Fibroblast of mammary gland (primary cell): ENCODE measurements at regions not wholly inside any gene's neighbourhood (a gene's known extent, or its start where the extent isn't known, plus 50 kb on each side); places are given as distances from the start of the nearest gene placed in this dataset.
"Not testable (repeated sequence)": the region's sequence is repeated elsewhere in the genome, so short reads cannot be mapped to it uniquely, and the experiment has no call there.

Source experiments
- DNase-seq: peaks from one replicate; pipeline ENCODE4 v3.0.0-alpha.2; 2010; ENCODE audit warnings: low read depth
- H3K4me3 ChIP-seq: 2 replicates; pipeline ENCODE4 v1.5.1; 2011; ENCODE audit warnings: low read depth, mild to moderate bottlenecking, low read length, moderate library complexity; ENCODE audit not compliant: control insufficient read depth
- TF ChIP-seq, protein P1 (sequence below): conservative IDR thresholded peaks from 2 replicates; pipeline ENCODE4 v1.5.1; 2011; ENCODE audit warnings: low read depth, low read length, inconsistent platforms; ENCODE audit not compliant: control insufficient read depth, insufficient read depth

DNA sequence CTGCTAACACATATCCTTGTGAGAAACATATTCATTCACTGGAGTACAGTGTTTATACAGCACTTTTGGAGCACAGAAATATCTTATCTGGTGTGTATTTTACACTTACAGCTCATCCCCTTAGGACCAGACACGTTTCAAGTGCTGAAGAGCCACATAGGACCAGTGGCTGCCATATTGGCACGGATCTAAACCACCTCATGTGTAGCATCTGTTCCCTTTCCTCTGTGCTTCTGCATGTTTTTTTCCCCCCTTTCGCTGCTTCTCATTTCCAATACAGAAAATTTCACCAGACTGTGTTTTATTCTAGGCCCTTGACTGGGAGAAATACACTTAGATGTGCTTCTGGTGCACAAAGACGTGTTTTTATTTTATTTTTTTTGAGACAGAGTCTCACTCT lies 69.7 kb upstream of the RBMX start:
- DNase-seq, result no peak
- TF ChIP-seq, protein P1, sequence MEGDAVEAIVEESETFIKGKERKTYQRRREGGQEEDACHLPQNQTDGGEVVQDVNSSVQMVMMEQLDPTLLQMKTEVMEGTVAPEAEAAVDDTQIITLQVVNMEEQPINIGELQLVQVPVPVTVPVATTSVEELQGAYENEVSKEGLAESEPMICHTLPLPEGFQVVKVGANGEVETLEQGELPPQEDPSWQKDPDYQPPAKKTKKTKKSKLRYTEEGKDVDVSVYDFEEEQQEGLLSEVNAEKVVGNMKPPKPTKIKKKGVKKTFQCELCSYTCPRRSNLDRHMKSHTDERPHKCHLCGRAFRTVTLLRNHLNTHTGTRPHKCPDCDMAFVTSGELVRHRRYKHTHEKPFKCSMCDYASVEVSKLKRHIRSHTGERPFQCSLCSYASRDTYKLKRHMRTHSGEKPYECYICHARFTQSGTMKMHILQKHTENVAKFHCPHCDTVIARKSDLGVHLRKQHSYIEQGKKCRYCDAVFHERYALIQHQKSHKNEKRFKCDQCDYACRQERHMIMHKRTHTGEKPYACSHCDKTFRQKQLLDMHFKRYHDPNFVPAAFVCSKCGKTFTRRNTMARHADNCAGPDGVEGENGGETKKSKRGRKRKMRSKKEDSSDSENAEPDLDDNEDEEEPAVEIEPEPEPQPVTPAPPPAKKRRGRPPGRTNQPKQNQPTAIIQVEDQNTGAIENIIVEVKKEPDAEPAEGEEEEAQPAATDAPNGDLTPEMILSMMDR, result no peak
- H3K4me3 ChIP-seq, result no peak overlapping the region

DNA sequence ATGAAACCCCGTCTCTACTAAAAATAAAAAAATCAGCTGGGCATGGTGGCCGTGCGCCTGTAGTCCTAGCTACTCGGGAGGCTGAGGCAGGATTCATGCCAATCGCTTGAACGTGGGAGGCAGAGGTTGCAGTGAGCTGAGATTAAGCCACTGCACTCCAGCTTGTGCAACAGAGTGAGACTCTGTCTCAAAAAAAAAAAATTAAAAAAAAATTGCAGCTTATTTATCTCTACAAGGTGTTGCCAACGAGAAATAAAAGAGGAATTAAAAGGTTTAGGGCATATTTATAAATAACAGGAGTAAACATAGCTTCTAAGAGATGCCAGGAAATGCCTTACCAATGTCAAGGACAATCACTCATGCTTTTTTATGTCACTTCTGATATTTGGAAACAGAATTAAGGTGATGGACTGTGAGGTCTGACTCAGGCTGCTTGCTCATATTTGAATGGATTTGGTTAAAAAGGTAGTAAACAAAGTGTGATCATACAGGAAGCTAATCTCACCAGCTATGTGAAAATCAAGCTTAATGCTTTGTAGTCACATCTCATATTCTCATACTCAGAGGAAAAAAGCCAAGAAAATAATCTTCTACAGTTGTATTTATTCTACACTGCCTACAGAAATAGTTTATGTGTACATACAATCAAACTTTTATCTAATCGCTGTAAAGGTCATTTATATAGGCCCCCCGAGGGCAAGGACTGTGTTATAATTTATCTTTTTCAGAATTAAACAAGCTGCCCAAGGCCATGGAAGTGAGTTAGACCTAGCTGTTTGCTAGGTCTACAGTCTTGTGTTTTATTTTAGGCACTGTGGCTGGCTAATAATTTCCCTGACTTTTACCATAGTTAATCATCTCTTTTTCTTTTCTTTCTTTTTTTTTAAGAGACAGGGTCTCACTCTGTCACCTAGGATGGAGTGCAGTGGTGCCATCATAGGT lies 61.1 kb upstream of the RBMX start:
- TF ChIP-seq, protein P1, result no peak
- H3K4me3 ChIP-seq, result no peak overlapping the region
- DNase-seq, result no peak

DNA sequence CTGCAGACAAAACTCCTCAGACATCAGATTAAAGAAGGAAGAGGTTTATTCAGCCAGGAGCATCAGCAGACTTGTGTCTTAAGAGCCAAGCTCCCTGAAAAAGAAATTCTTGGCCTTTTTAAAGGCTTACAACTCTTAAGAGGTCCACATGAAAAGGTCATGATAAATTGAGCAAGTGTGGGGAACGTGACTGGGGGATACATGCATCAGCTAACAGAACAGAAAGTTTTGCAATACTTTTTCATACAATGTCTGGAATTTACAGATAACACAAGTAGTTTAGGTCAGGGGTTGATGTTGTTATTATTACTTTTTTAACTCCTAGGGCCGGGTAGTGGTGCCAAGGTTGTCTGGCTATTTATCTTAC lies 55.6 kb upstream of the RBMX start:
- H3K4me3 ChIP-seq, result no peak overlapping the region
- TF ChIP-seq, protein P1, result no peak
- no peak for DNase-seq

DNA sequence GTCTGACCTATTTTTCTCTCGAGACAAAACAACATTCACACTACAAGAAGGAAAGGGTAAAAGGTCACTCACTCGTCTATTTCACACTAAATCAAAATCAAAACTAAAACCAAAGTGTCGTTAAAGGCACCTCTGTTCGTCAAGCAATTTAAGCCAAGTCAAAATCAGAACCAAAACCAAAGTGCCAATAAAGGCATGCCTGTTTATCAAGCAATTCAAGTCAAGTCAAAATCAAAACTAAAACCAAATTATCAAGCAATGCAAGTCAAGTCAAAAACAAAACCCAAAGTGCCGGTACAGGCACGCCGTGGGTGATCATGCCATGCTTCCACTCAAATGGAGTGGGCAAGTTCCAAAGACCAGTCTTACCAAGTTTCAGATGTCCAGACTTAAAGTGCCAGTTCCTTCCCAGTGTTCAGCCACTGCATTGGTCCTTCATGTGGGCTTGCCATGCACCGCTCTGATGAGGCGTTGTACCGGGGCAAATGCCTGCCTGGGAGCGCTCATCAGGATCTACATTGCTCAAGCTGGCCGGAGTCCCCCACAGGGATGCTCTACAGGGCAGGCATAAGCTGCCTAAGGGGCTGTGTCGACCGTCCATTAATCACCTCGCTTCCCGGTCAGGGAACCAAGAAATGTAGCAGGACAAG lies 55.1 kb upstream of the RBMX start:
- not testable (repeated sequence) for H3K4me3 ChIP-seq, DNase-seq

DNA sequence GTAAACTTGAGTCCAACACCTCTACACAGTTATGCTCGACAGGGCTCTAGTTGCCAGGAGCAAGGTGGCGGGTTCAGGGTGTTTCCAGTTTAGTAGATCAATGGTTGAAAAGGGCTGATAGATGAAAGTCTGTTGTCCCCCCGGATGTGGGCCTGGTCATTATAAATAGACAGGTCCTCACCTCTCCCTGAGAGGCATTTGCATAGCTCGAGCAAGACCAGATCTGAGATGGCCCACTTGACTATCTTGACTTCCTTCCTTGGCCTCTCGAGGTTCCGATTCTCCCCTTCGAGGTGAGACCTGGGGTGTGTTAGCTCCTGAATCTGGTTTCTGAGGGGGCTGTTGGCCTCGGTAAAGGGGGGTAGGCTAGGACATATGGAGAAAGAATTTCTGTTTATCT lies 54.1 kb upstream of the RBMX start:
- H3K4me3 ChIP-seq, DNase-seq: not testable (repeated sequence)

DNA sequence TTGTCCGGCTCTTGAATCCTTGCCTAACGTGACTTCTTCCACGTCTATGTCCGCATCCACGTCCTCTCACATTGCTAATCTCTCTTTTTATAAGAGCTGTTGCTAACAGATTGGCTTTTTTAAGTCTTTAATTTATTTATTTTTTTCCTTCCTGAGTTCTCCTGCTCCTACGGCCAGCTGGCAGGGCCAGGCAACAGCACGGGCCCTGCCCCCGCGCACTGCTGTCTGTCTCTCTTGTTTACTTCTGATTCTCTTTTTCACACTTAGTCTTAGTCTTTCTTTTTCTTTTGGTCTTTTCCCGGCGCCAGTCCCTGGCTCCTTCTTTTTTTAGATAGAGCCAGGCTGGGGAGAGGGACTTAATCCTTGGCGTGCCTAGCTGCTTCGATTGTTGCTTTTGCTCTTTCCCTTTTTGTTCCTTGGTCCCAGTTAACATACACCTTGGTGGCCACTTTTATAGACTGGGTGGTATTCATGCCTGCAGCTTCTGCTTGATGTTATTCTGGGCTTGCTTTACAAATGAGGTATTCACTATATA lies 53.2 kb upstream of the RBMX start:
- TF ChIP-seq, protein P1, result no peak
- DNase-seq, result no peak
- no peak overlapping the region for H3K4me3 ChIP-seq

DNA sequence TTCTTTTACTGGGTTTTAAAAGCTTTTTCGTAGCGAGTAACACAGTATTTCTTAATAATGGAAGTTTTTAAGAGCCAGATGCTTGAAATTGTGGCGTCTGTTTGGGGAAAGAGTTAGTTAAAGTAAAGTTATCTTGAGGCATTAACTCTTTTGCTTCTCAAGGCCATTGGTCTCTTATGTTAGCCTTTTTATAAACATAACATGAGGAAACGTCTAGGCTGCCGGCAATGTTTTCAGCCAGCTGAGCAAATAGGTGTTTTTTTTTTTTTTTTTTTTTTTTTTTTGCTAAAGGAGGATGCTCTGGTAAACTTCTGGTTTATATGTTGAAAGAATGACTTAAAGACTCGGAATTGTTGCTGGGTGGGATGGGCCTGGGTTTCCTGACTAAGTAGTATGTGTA lies 51.1 kb upstream of the RBMX start:
- TF ChIP-seq, protein P1, result no peak
- no peak overlapping the region for H3K4me3 ChIP-seq
- DNase-seq, result no peak
